ENCODE measurements at regions not wholly inside any gene's neighbourhood (a gene's known extent, or its start where the extent isn't known, plus 50 kb on each side); places are given as distances from the start of the nearest gene placed in this dataset.

- no peak overlapping the region for H3K4me3 ChIP-seq
- TF ChIP-seq CTCF (IDR thresholded peaks at IDR 0.05), result no peak
- no peaks in the 10 kb centered on the region for H3K4me1 ChIP-seq (ENCODE audit: low read depth)
- peak; percentile 44 for ATAC-seq
- no peaks in the 10 kb centered on the region for H3K9me3 ChIP-seq
- DNase-seq, result no peak
- intact Hi-C loops (cut with DNase I, micrococcal nuclease), result no loop called here
- no peaks in the 10 kb centered on the region for H3K36me3 ChIP-seq (ENCODE audit: low read depth)
Measured at GRCh38 chr13:40060296-40061007, 405.0 kb downstream of the COG6 start.

GRCh38 chr13:40061466-40062450 is 406.3 kb downstream of the COG6 start:
- no peak overlapping the region for H3K4me3 ChIP-seq
- intact Hi-C loops (cut with DNase I, micrococcal nuclease), result no loop called here
- DNase-seq, result no peak
- H3K9me3 ChIP-seq, result no peaks in the 10 kb centered on the region
- no peak for TF ChIP-seq CTCF (IDR thresholded peaks at IDR 0.05)
- H3K4me1 ChIP-seq (ENCODE audit: low read depth), result no peaks in the 10 kb centered on the region
- ATAC-seq, result no peak
- no peaks in the 10 kb centered on the region for H3K36me3 ChIP-seq (ENCODE audit: low read depth)

- Histone ChIP-seq H3K4me1 (ENCODE audit: low read depth) (no peaks in the 10 kb centered on the region), H3K36me3 (ENCODE audit: low read depth) (no peaks in the 10 kb centered on the region), H3K4me3 (no peak overlapping the region), H3K9me3 (no peaks in the 10 kb centered on the region)
- DNase-seq (no peak), ATAC-seq (no peak)
- intact Hi-C loops (cut with DNase I, micrococcal nuclease), result no loop called here
- no peak for TF ChIP-seq CTCF (IDR thresholded peaks at IDR 0.05)
Measured at GRCh38 chr13:40063278-40063698, 407.8 kb downstream of the COG6 start.

- H3K4me1 ChIP-seq (ENCODE audit: low read depth), result no peaks in the 10 kb centered on the region
- no peak for TF ChIP-seq CTCF (IDR thresholded peaks at IDR 0.05)
- DNase-seq, result no peak
- H3K36me3 ChIP-seq (ENCODE audit: low read depth), result no peaks in the 10 kb centered on the region
- peak; percentile 25 for ATAC-seq
- no peaks in the 10 kb centered on the region for H3K9me3 ChIP-seq
- intact Hi-C loops (cut with DNase I, micrococcal nuclease), result no loop called here
- H3K4me3 ChIP-seq, result no peak overlapping the region
Measured at GRCh38 chr13:40063703-40064102, 408.2 kb downstream of the COG6 start.

- no peak for DNase-seq
- Histone ChIP-seq H3K4me1 (ENCODE audit: low read depth) (no peaks in the 10 kb centered on the region), H3K4me3 (no peak overlapping the region), H3K36me3 (ENCODE audit: low read depth) (no peaks in the 10 kb centered on the region), H3K9me3 (no peaks in the 10 kb centered on the region)
- peak; percentile 32 for ATAC-seq
- TF ChIP-seq CTCF (IDR thresholded peaks at IDR 0.05), result no peak
- intact Hi-C loops (cut with DNase I, micrococcal nuclease), result no loop called here
Measured at GRCh38 chr13:40064154-40065097, 409.0 kb downstream of the COG6 start.

Data from mucosa of descending colon (tissue), 3 donors.